A673 (cell line): ENCODE measurements at regions not wholly inside any gene's neighbourhood (a gene's known extent, or its start where the extent isn't known, plus 50 kb on each side); places are given as distances from the start of the nearest gene placed in this dataset.

Experiments
- EZH2 ChIP-seq: fragments of 200-600 bp; sonication (generic); IDR thresholded peaks from 2 replicates; pipeline ENCODE4 v1.6.1; 2017; ENCODE audit warnings: borderline replicate concordance, low read depth, mild to moderate bottlenecking, mixed read lengths, antibody characterized with exemption, low read length; ENCODE audit not compliant: poor library complexity, severe bottlenecking
- TF ChIP-seq, protein P1 (sequence below): fragments of 300-800, 200-600 bp; sonication (generic); conservative IDR thresholded peaks from 2 replicates; pipeline ENCODE4 v1.5.1; 2017; ENCODE audit warnings: low read depth, mild to moderate bottlenecking, antibody characterized with exemption, low read length, moderate library complexity, mixed read lengths

DNA sequence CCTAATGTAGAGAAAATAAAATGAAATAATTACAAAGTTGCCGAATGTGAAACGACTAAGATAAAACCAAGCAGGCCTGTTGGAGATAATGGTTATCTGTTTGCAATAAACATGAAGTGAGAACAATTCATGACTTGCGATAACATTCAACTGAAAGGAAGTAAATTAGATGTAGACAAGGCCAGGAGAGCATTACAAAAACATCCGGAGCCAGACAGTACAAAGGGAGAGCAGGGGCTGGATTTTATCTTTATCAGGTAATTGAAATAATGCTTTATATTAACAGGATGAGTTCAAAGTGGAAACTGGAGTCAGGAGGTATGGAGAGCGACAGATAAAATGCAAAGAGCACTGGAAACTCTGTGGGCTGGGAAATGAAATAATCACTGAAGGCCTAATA, 265.6 kb upstream of the GOT2 start:
- TF ChIP-seq, protein P1, sequence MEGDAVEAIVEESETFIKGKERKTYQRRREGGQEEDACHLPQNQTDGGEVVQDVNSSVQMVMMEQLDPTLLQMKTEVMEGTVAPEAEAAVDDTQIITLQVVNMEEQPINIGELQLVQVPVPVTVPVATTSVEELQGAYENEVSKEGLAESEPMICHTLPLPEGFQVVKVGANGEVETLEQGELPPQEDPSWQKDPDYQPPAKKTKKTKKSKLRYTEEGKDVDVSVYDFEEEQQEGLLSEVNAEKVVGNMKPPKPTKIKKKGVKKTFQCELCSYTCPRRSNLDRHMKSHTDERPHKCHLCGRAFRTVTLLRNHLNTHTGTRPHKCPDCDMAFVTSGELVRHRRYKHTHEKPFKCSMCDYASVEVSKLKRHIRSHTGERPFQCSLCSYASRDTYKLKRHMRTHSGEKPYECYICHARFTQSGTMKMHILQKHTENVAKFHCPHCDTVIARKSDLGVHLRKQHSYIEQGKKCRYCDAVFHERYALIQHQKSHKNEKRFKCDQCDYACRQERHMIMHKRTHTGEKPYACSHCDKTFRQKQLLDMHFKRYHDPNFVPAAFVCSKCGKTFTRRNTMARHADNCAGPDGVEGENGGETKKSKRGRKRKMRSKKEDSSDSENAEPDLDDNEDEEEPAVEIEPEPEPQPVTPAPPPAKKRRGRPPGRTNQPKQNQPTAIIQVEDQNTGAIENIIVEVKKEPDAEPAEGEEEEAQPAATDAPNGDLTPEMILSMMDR = no peak
- no peak for TF ChIP-seq EZH2
